Lung (tissue), 11 donors: ENCODE measurements at regions not wholly inside any gene's neighbourhood (a gene's known extent, or its start where the extent isn't known, plus 50 kb on each side); places are given as distances from the start of the nearest gene placed in this dataset.

Source experiments
- ATAC-seq: fragments of 200-7000 bp; cut with Tn5 transposase; one replicate; pipeline ENCODE4 v1.9.1; 2020; ENCODE audit warnings: moderate number of reproducible peaks; ENCODE audit not compliant: insufficient read depth, low FRiP score
- DNase-seq, 3 donors: peaks; one replicate each; pipeline ENCODE4 v3.0.0-alpha.2; 2013 to 2017
- H3K27ac ChIP-seq, 2 donors: one replicate each; pipeline ENCODE4 v1.5.1; 2013; ENCODE audit warnings: mild to moderate bottlenecking in 2 of 2, moderate library complexity in 2 of 2, control low read depth in 1 of 2, inconsistent platforms in 1 of 2, low read depth in 1 of 2, low read length in 1 of 2
- H3K27me3 ChIP-seq, 3 donors: one replicate each; pipeline ENCODE4 v1.5.1; 2013; ENCODE audit warnings: low read length in 2 of 3; ENCODE audit not compliant: control insufficient read depth in 3 of 3, insufficient read depth in 3 of 3
- H3K36me3 ChIP-seq, 4 donors: one replicate each; pipeline ENCODE4 v1.5.1; 2013; ENCODE audit warnings: low read length in 4 of 4, mild to moderate bottlenecking in 1 of 4, moderate library complexity in 1 of 4; ENCODE audit not compliant: control insufficient read depth in 4 of 4, insufficient read depth in 4 of 4
- H3K4me1 ChIP-seq, 5 donors: one replicate each; pipeline ENCODE4 v1.5.1; 2013; ENCODE audit warnings: low read length in 5 of 5, mild to moderate bottlenecking in 2 of 5, moderate library complexity in 1 of 5; ENCODE audit not compliant: control insufficient read depth in 5 of 5, insufficient read depth in 5 of 5
- H3K4me3 ChIP-seq: one replicate; pipeline ENCODE4 v1.5.1; 2013; ENCODE audit warnings: mild to moderate bottlenecking, control low read depth, moderate library complexity
- H3K9ac ChIP-seq, 2 donors: one replicate each; pipeline ENCODE4 v1.5.1; 2013; ENCODE audit warnings: low read length in 2 of 2, control low read depth in 1 of 2; ENCODE audit not compliant: insufficient read depth in 1 of 2
- H3K9me3 ChIP-seq, 4 donors: one replicate each; pipeline ENCODE4 v1.5.1; 2013; ENCODE audit warnings: low read length in 3 of 4, mild to moderate bottlenecking in 1 of 4, moderate library complexity in 1 of 4; ENCODE audit not compliant: control insufficient read depth in 4 of 4, insufficient read depth in 3 of 4
- CTCF ChIP-seq: IDR thresholded peaks from 2 replicates; pipeline ENCODE4 v1.5.1; 2012; ENCODE audit warnings: mild to moderate bottlenecking; ENCODE audit errors: control extremely low read depth, extremely low read depth
- WGBS, 2 donors: extraction: QIAGEN DNeasy Blood & Tissue Kit; methylation state at CpG; one replicate each; pipeline ENCODE4 v1.1.7; 2013; 5-methylcytosine and 5-hydroxymethylcytosine counted together
- donor health status: control.
- donor health status: control.
- donor health status: Bipolar disorder and iron deficiency.
- donor health status: healthy.
- donor health status: DM: yes; HTN: yes; CAD: no.

- Histone ChIP-seq H3K27me3 (peaks cover 0 to 40% (median 4%) of the 10 kb centered on the region in 3 donors), H3K27ac (no peak overlapping the region), H3K36me3 (no peaks in the 10 kb centered on the region), H3K9ac (no peak overlapping the region), H3K4me3 (no peak overlapping the region), H3K4me1 (no peaks in the 10 kb centered on the region), H3K9me3 (no peaks in the 10 kb centered on the region)
- 75 to 86% methylated on average over 2 of the region's 2 CpGs for WGBS, 2 donors
- ATAC-seq = no peak
- TF ChIP-seq CTCF = no peak
- DNase-seq = no peak
Observed at GRCh38 chrX:97666890-97667289, 783.2 kb downstream of the RPA4 start.

- no peaks in the 10 kb centered on the region for H3K4me1 ChIP-seq
- H3K9me3 ChIP-seq = no peaks in the 10 kb centered on the region
- H3K27me3 ChIP-seq = peaks cover 0 to 48% (median 5%) of the 10 kb centered on the region in 3 donors
- H3K36me3 ChIP-seq = no peaks in the 10 kb centered on the region
- DNase-seq (no peak), ATAC-seq (no peak)
- TF ChIP-seq CTCF = no peak
- no peak overlapping the region for H3K4me3 ChIP-seq
- H3K27ac ChIP-seq = no peak overlapping the region
- 87 to 88% methylated on average over 2 of the region's 2 CpGs for WGBS, 2 donors
- H3K9ac ChIP-seq = no peak overlapping the region
Observed at GRCh38 chrX:97668126-97668525, 784.4 kb downstream of the RPA4 start.

GRCh38 chrX:97672138-97672537 lies 788.4 kb downstream of the RPA4 start:
- Histone ChIP-seq H3K4me1 (no peaks in the 10 kb centered on the region), H3K9ac (no peak overlapping the region), H3K36me3 (no peaks in the 10 kb centered on the region), H3K27ac (no peak overlapping the region), H3K4me3 (no peak overlapping the region), H3K27me3 (peaks cover 0 to 51% (median 2%) of the 10 kb centered on the region in 3 donors), H3K9me3 (no peaks in the 10 kb centered on the region)
- DNase-seq = no peak
- TF ChIP-seq CTCF = no peak
- no peak for ATAC-seq
- WGBS, 2 donors = 73 to 90% methylated on average over 5 of the region's 5 CpGs

- no peak overlapping the region for H3K9ac ChIP-seq
- no peak for DNase-seq
- H3K9me3 ChIP-seq = no peaks in the 10 kb centered on the region
- no peaks in the 10 kb centered on the region for H3K4me1 ChIP-seq
- no peak for ATAC-seq
- H3K36me3 ChIP-seq = no peaks in the 10 kb centered on the region
- TF ChIP-seq CTCF = no peak
- 64 to 86% methylated on average over 2 of the region's 2 CpGs for WGBS, 2 donors
- no peak overlapping the region for H3K4me3 ChIP-seq
- H3K27me3 ChIP-seq = peaks cover 0 to 50% (median 2%) of the 10 kb centered on the region in 3 donors
- H3K27ac ChIP-seq = no peak overlapping the region
Observed at GRCh38 chrX:97672608-97673007, 788.9 kb downstream of the RPA4 start.
